Omental fat pad (tissue), 3 donors: ENCODE measurements at regions not wholly inside any gene's neighbourhood (a gene's known extent, or its start where the extent isn't known, plus 50 kb on each side); places are given as distances from the start of the nearest gene placed in this dataset.

Experiments
- ATAC-seq: fragments of 150-250 bp; one replicate; pipeline ENCODE4 v1.9.1; 2016; ENCODE audit warnings: mild to moderate bottlenecking, moderate library complexity; ENCODE audit not compliant: low FRiP score
- DNase-seq: peaks from one replicate; pipeline ENCODE4 v3.0.0-alpha.2; 2019; ENCODE audit warnings: low spot score
- CTCF ChIP-seq, 3 donors: fragments of 450-650 bp; IDR thresholded peaks; one replicate each; pipeline ENCODE4 v1.5.1; 2016 to 2017; ENCODE audit warnings: antibody characterized with exemption in 3 of 3, mild to moderate bottlenecking in 3 of 3, moderate library complexity in 2 of 3

GRCh38 chr16:7861891-7862582 is 529.4 kb downstream of the RBFOX1 start:
- no peak for TF ChIP-seq CTCF (IDR thresholded peaks at IDR 0.05)
- no peak for DNase-seq
- ATAC-seq: no peak

- no peak for TF ChIP-seq CTCF (IDR thresholded peaks at IDR 0.05)
- ATAC-seq: no peak
- DNase-seq: no peak
These were observed 520.6 kb downstream of the RBFOX1 start for GRCh38 chr16:7853197-7853596.

- ATAC-seq: no peak
- DNase-seq: no peak
These were observed 517.2 kb downstream of the RBFOX1 start for GRCh38 chr16:7849841-7850240.

GRCh38 chr16:7843261-7843660 is 510.6 kb downstream of the RBFOX1 start:
- no peak for TF ChIP-seq CTCF (IDR thresholded peaks at IDR 0.05)
- ATAC-seq (no peak), DNase-seq (no peak)

More at GRCh38 chr16:7849841-7850240, 517.2 kb downstream of the RBFOX1 start:
- TF ChIP-seq CTCF (IDR thresholded peaks at IDR 0.05): no peak

- ATAC-seq (no peak), DNase-seq (no peak)
- TF ChIP-seq CTCF (IDR thresholded peaks at IDR 0.05): no peak
These were observed 506.9 kb downstream of the RBFOX1 start for GRCh38 chr16:7839568-7839967.

- ATAC-seq (no peak), DNase-seq (no peak)
- TF ChIP-seq CTCF (IDR thresholded peaks at IDR 0.05): no peak
These were observed 502.3 kb downstream of the RBFOX1 start for GRCh38 chr16:7834771-7835431.

GRCh38 chr16:7820816-7821215 is 488.2 kb downstream of the RBFOX1 start:
- ATAC-seq (no peak), DNase-seq (no peak)
- no peak for TF ChIP-seq CTCF (IDR thresholded peaks at IDR 0.05)
